GM18511 (cell line): ENCODE measurements at regions not wholly inside any gene's neighbourhood (a gene's known extent, or its start where the extent isn't known, plus 50 kb on each side); places are given as distances from the start of the nearest gene placed in this dataset.
"Not testable (repeated sequence)": the region's sequence is repeated elsewhere in the genome, so short reads cannot be mapped to it uniquely, and the experiment has no call there.

ENCODE experiments used
- ATAC-seq: cut with Tn5 transposase; IDR thresholded peaks from one replicate; pipeline ENCODE4 v1.9.1; 2021; ENCODE audit warnings: mild to moderate bottlenecking, moderate library complexity; ENCODE audit not compliant: unreplicated experiment

GRCh38 chr12:43192442-43192841, 359.6 kb downstream of the ADAMTS20 start:
- not testable (repeated sequence) for ATAC-seq

- no peak for ATAC-seq
Observed at GRCh38 chr12:43180242-43180641, 371.8 kb downstream of the ADAMTS20 start.

GRCh38 chr12:43179486-43179885, 372.5 kb downstream of the ADAMTS20 start:
- no peak for ATAC-seq

- ATAC-seq: no peak
Observed at GRCh38 chr12:43177276-43177675, 374.7 kb downstream of the ADAMTS20 start.

- no peak for ATAC-seq
Observed at GRCh38 chr12:43169115-43169681, 382.8 kb downstream of the ADAMTS20 start.

GRCh38 chr12:43167691-43168090, 384.3 kb downstream of the ADAMTS20 start:
- no peak for ATAC-seq

GRCh38 chr12:43165351-43165750, 386.7 kb downstream of the ADAMTS20 start:
- no peak for ATAC-seq

- no peak for ATAC-seq
Observed at GRCh38 chr12:43162138-43162537, 389.9 kb downstream of the ADAMTS20 start.

GRCh38 chr12:43159506-43159905, 392.5 kb downstream of the ADAMTS20 start:
- no peak for ATAC-seq

GRCh38 chr12:43158126-43158525, 393.9 kb downstream of the ADAMTS20 start:
- no peak for ATAC-seq

GRCh38 chr12:43155376-43155775, 396.6 kb downstream of the ADAMTS20 start:
- no peak for ATAC-seq

- ATAC-seq: no peak
Observed at GRCh38 chr12:43154498-43155045, 397.4 kb downstream of the ADAMTS20 start.

GRCh38 chr12:43151441-43151981, 400.5 kb downstream of the ADAMTS20 start:
- no peak for ATAC-seq

GRCh38 chr12:43148691-43149090, 403.3 kb downstream of the ADAMTS20 start:
- ATAC-seq: no peak

- ATAC-seq: no peak
Observed at GRCh38 chr12:43147878-43148277, 404.1 kb downstream of the ADAMTS20 start.

GRCh38 chr12:43145481-43145880, 406.5 kb downstream of the ADAMTS20 start:
- no peak for ATAC-seq

GRCh38 chr12:43143278-43143677, 408.7 kb downstream of the ADAMTS20 start:
- ATAC-seq: no peak

- ATAC-seq: no peak
Observed at GRCh38 chr12:43132291-43132690, 419.7 kb downstream of the ADAMTS20 start.

- no peak for ATAC-seq
Observed at GRCh38 chr12:43131301-43131700, 420.7 kb downstream of the ADAMTS20 start.

GRCh38 chr12:43127886-43128549, 424.0 kb downstream of the ADAMTS20 start:
- ATAC-seq: no peak

GRCh38 chr12:43126652-43127375, 425.2 kb downstream of the ADAMTS20 start:
- ATAC-seq: no peak

- ATAC-seq: no peak
Observed at GRCh38 chr12:43123461-43123860, 428.5 kb downstream of the ADAMTS20 start.
